Lung microvascular endothelial cell (primary cell): ENCODE measurements at regions not wholly inside any gene's neighbourhood (a gene's known extent, or its start where the extent isn't known, plus 50 kb on each side); places are given as distances from the start of the nearest gene placed in this dataset.

Source experiments
- DNase-seq, 2 donors: peaks; one replicate each; pipeline versions ENCODE4 v3.0.0 to v3.0.0-alpha.2; 2010; ENCODE audit warnings: low read depth in 2 of 2

DNA sequence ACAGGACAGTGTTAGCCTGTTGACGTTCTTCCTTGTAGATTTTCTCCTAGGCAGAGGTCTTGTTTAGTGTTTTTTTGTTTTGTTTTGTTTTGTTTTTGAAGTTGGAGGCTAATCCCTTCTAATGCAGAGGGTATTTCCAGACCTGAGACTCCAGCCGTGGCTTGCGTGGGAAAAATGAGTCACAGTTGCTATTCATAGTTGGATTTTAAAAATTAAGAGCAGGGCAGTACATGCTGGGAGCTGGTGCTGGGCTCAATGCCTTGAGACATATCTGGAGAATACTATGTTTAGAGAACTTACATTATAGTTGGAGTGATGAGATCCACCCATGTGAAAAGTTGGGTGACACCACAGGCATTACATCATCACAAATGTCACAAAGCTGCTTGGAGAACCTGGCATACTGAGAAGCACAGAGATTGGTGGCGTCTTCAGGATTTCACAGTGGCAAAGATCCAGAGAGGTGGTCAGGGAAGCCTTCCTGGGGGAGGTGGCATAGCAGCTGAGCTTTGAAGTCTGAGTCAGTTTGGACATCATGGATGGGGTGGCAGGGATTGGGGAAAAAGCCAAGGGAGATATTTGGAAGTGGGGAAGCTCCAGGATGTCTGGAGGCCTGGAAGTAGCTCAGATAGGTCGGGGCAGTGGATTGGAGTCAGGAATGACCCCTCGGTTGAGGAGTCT, 249.4 kb downstream of the LOXHD1 start:
- DNase-seq: no peak

DNA sequence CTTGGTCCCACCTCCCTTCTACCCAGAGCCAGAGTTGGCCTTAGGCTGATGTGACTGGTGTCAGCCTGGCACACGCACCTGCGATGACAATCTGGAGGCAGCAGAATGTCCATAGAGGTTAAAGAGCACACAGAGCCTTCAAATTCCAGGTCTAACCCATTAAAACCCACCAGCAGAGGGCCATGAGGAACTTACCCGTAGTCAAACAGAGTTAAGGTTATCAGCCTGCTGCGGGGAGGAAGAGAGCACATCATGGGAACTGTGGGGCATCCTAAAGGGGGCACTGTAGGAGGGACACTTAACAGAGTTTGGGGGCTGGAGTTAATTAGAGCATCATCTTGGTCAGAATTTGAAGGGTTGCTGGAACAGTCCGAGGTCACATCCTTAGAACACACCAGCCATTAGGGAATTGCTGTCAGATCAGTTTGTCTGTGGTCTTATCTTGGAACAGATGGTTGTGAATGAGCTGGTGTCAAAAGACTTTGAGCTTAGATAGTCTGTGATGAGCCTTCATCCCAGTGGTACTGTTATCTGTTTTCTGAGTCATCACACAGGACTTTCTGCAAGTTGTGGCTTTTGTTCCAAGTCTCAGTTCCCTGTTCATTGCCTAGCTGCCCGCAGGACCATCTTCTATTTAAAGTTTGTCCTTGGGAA, 248.6 kb downstream of the LOXHD1 start:
- no peak for DNase-seq

DNA sequence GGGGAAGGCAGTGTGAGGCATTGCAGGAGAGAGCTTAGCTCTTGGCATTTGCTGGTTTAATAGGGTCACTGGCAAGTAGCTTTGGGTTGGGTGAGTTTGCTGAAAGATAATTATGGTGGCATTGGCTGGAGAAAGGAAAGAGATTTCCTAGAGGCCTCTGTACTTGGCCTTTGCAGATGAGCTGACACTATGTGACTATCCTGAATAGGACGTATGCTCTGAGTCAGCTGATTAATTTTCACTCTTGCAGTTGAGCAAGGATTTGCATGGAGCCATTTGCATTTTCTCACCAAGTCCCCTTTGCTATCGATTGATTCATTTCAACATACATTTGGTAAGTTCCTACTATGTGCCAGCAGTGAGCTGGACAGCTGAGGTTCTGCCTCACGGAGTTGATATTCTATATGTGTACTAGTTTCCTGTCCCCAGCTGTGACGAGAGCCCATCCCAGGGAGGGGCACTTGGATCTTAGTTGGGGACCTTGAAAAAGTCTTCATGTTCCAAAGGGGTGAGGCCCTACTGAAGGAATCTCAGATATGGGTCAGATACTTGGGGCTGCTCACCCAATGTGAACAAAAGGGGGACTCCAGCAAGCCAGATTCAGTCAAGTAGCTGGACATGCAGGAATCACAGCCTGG, 245.7 kb downstream of the LOXHD1 start:
- DNase-seq: no peak

DNA sequence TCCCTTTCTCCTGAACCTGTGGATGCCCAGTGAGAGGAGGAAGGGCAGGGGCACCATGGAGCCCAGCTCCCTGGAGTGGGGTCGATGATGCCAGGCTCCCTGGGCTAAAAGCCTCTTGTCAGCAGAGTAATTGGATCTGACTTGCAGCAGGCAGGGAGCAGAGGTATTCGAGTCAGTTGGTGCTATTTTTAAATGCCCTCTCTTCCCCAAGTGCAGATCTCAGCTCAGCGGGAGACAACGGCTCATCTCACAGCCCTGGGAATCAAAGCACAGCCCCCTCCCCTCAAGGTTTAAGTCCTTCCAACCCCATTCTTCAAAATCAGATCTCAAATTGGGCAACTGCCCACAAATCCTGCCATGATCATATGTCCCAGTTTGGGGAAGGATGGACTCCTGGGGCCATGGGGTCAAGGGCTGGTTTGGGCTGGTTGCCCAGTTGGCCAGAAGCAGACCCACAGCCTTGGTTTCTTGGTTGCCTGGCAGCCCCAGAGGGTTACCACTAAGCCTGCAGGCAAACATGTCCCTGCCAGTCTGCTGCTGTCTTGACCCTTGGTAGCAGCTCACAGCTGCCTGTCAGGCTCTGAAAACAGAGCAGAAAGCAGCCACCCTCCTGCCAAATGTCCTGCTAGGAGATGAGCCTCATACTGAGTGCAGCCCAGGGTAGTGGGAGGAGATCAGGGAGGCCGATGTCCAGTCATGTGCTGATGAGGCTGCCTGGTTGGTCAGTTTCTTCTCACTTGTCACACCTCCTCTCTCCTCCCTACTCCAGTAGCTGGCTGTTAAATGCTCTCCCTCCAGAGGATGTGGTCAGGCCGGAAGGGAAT, 244.9 kb downstream of the LOXHD1 start:
- no peak for DNase-seq

DNA sequence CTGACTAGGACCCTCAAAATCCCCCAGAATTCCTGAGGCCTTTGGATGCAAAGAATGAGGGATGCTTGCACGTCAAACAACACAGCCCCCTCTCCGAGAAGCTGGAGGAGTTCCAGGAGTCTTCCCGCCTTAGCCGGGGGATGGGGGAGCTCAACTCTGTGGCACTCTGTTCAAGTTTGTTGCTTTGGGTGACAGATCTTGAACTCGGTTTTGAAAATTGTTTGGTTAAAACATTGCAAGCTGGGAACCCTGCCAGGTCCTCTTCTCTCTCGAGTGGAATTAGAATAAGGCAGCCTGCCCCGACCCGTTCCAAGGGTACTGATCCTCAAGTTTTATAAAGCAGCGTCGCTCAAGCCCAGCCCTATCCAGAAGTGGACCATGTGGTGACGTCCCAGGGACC, 244.1 kb downstream of the LOXHD1 start:
- DNase-seq: no peak

DNA sequence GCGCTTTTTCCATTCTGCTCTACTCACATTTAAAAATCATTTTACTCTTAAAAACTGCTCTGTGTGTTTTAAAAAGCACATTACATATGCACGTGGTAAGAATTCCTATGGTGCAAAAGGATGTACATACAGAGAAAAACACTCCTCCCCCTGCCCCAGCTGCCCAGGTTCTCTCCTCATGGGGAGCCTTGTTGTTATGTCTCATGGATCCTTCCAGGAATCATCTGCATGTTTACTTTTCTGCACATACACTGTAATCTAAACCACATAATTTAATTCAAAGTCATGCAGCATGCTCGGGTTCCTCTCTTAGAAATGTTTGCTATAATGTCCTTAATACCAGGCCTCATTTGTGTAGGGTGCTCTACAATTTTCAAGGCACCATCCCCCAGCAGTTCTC, 243.3 kb downstream of the LOXHD1 start:
- no peak for DNase-seq

DNA sequence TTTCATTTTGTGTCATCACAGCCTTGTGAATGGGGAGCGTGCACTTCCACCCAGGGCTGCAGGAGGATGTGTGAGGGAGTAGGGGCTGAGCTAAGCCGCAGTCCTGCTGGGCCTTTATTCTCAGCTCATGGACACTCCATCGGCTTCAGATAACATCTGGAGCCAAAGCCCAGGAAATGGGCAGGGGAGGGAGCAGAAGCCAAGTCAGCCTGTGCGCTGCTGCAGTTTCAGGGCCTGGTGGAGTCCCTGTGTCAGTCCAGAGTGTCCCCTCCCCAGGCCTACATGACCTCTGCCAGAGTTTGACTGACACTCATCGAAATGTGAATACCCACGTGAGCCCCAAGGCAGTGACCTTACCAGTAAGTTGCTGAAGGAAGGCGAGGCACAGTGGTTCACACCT, 242.2 kb downstream of the LOXHD1 start:
- DNase-seq: no peak

DNA sequence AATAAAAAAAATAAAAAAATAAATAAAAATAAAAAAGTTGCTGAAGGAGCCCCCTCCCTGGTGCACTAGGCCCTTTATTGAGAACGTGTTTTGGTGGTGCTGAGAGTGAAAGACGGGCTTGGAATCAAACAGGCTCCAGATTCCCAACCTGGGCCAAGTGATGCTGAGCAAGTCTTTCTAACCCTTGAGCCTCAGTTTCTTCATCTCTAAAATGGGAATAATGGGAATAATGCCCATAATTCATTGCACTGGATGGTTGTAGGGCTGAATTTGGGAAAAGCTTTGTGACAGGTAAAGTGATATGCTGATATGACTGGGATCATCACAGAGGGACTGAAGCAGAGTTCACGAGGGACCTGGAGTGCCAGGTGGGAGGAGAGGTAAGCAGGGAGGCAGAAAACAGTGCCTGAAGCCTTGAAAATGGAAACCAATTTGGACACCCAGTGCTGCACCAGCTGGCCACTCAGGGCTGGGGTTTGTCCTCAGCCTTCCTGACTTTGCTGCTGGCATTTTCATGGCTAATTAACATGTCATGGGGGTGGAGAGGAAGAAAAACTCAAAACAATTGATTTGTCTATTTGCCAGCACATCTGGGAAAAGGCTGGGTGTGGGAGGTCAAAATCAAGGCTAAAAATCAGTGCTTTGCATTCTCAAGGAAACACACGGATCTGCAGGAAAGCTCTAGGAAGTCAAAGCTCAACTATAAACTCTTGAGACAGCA, 241.3 kb downstream of the LOXHD1 start:
- no peak for DNase-seq

DNA sequence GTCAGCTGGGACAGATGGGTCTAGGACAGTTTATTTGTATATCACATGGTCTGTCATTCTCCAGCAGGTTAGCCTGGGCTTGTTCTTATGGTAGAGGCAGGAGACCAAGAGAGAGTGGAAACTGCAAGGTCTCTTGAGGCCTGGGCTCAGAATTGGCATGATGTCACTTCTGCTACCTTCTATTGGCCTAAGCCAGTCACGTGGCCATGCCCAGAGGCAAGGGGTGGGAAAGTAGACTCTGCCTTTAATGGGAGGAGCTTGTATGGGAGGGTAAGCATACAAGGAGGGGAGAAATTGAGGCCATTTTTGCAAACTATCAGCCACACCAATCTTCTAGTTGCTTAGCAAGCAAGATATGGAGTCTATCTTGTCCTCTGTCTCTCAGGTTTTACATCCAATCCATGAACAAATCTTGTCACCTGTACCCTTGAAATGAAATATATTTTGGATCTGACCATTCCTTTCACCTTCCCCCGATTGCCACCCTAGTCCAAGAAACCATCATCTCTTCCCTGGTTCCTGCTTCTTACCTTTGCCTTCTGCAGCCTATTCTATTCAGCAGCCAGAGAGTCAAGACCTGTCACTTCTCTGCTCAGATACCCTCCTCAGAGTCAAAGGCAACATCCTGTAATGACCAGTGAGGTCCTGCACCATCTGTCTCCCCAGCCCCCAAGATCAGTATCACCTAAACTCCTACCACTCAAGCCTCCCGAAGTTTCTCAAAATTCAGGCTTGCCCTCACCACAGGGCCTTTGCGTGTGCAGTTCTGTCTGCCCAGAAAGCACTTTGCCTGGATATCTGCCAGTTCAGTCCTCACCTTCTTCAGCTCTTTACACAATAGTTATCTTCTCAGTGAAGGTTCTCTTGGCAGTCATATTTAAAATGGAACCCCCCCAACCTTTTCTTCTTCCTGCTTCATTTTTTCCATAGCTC, 240.0 kb downstream of the LOXHD1 start:
- DNase-seq: no peak

DNA sequence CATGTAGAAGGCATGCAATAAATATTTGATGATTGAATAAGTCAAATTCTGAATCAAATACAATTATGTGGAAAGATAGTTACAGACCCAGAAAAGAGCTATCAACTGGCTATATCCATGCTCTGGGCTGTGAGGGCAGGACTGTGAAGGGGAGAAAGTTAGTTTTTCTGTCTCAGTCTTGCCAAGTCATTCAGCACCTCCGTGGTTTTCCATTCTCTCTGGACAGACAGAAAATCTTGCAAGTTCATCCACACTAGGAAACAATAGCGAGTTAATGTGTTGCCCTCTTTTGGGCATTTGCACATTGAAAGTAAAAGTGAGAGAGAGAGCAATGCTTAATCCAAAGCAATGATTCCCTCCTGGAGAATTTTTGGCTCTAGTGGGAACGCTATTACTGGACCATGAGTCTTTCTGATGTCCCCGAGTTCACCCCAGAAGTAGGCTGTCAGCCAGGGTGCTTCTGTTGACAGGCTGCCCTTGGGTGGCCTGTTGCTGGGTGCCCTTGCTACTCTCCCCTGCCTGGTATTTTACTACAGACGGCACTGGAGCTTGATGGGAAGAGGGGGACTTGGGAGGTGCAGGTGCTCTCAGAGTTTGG, 238.3 kb downstream of the LOXHD1 start:
- no peak for DNase-seq

DNA sequence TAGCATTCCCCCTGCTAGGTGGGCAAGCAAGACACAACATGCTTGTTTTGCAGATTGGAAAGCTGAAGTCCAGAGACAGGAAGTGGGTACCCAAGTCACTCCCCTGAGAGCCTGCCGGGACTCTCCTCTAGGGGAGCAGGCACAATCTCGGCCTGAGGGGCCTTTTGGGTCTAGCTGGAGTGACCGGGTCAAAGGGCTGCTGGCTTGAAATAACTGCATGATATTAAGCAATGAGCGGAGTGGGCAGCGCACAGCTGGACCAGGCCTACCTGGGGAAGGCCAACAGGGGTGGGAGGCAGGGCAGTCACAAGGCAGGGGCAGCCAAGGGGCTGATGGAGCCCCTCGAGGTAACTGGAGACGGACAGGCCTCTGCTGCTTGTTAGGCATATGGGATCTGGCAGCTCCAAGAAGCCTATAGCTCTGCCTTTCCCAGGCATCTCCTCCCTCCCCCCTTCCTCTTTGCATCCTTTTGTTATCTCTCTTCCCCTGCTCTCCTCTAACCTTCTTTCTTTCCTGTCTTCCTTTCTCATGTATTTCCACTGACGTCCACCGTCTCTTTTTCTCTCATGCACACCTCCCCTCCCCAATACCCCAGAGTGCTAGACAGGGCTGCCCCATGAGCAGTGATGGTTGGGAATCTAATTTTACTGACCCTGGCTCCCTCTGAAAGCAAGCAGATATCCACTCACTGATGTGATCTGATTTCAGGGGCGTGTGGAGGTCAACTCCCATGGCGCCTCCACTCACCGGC, 237.5 kb downstream of the LOXHD1 start:
- DNase-seq: no peak

DNA sequence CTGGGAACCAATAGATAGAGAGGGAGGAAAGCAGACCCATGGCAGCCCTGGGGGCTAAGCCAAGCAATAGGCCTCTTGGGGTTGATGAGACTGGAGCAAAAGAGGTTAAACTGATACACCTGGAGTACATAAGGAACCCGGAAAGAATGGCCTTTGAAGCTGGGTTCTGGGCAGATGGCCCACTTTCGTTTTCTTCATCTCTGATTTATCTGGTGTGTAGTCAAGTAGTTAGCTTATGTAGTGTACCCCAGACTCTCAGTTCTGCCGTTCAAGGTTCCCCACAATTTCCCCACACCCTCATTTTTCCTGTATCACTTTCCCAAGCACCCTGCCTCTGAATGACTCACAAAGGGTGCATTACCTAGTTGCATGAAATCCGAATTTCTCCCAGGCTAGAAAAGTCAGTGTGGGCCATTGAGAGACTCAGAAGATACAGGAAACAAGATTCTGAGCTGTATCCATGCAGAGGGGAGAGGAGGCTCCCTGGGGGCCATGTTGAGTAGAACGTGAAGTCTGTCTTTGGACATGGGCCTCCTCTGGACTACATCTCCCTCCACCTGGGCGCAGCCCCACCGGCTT, 235.0 kb downstream of the LOXHD1 start:
- no peak for DNase-seq

DNA sequence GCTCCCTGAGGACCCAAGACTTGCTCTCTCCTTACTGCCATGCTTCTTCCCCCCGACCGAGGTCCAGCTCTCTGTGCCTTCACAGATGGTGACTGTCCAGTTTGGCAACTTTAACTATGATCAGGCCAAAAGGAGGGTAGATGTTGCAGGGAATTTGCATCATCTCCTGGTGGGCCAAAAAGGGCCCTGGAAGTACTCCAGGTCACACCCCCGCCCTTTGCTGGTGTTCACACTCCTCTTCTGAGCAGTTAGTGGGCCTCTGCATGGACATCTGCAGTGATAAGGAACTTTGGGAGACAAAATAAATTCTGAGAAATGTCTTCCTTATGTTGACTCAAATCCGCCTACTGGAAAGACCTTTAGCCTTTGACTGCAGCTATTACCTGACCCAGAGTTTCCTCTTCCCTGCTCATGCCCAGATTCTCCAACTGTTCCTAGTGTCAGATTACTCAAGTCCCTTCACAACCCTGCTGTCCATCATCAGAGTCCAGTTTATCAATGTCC, 234.4 kb downstream of the LOXHD1 start:
- DNase-seq: no peak

DNA sequence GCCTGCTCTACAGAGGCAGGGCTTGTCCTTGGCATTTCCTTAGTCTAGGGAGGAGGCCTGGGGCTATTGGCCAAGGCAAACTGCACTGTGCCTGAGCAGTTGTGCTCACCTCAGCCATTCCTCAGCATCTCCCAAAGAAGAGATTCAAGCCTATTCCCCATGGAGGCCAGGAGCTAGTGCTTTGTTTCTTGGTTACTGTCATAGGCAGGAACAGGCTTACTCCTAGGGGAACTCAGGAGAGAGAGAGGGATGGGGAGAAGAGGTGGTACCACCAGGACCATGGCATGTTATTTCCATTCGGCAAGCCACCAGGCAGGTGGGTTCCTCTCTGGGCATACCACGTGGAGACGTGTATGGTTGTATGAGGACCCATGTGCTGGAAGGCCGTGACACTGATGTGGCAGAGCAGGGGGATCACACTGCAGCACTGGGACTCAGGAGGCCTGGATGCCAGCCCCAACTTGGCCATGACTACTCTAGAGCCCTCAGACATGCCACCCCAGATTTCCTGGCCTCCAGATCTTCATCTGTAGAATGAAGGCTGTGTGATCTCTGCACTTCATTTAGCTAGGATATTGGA, 233.7 kb downstream of the LOXHD1 start:
- no peak for DNase-seq

DNA sequence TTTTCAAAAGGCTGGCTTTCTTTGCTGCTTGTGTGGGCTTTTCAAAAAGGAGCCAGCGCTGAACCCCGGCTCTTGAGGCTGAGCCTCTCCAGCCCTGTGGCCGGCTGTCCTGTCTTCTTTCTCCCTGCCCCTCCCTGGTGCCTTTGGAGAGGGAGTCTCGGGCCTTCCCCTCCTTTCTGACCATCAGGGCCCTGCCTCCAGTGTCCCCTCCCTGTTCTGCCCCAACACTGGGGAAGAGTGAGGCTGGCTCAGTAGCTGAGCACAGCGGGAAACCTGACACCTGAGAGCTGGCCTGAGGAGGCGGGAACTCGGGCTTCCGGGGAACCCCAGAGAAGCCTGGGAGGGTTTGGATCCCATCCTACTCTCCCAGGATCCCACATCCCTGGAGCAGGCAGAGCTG, 232.1 kb downstream of the LOXHD1 start:
- DNase-seq: no peak

DNA sequence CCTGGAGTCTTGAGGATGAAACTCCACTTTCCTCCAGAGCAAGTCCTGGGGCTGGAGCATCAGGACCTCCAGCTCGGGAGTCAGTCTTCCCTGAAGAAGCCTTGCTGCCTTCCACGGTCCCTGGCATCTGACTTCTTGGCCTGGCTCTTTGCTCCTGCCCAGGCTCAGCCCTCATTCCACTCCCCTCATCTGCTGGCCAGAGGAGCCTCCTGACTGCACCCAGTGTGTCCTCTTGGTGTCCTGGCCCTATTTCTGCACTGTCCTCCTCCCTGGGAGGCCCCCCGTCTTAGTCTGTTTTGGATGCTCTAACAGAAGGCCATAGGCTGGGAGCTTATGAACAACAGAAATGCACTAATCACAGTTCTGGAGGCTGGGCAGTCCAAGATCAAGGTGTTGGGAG, 231.5 kb downstream of the LOXHD1 start:
- DNase-seq: no peak

DNA sequence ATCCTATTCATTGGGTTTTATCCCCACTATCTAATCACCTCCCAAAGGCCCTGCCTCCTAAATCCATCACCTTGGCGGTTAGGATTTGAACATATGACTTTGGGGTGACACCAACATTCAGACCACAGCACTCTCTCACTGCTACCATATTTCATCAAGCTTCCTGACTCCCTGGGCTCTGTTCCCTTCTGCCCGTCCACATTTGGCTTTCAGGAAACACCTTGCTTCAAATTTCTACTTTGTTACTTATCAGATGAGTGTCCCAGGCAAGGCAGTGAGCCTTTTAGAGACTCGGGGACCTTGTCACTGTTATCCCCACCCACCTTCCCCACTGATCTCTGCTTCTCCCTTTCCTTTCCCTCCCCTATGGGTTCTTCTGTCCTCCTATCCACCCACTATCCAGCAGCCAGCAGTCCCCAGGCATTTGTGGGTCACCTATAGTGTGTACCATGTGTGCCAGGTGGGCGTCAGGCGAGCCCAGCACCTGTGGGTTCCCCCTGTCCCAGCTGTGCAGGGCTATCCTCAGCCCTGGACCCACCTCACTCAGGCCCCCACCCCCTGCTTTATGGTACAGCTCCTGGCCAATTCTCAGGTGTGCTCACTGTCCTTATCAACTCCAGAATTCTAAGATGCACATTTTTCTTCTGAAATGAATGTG, 230.9 kb downstream of the LOXHD1 start:
- no peak for DNase-seq

DNA sequence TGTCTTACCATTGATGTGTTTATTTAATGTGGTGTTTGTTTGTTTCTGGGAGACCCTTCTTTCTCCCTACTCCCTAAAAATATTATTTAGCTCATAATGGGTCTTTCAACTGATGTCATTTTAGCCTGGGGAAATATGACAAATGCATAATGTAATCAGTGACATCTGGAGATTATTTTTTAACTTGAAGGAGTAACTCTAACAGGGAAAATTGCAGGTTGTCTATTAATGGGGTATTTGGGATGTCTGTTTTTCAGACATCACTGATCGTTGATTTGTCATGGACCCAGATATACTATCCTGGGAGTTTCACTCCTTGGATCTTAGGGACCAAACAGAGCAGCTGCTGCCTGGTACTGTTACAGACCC, 230.4 kb downstream of the LOXHD1 start:
- DNase-seq: no peak
